PC-3 (cell line): ENCODE measurements at regions not wholly inside any gene's neighbourhood (a gene's known extent, or its start where the extent isn't known, plus 50 kb on each side); places are given as distances from the start of the nearest gene placed in this dataset.

ENCODE experiments used
- ATAC-seq: fragments of 200-7000 bp; cut with Tn5 transposase; 2 replicates; pipeline ENCODE4 v1.9.1; 2020; ENCODE audit warnings: mild to moderate bottlenecking, moderate library complexity
- BruUV-seq: library from RNA; stranded (reverse); fragments of 400-500 nt; replicated peaks from 2 replicates; lab custom pipeline; 2021; lab: Mats Ljungman, UMichigan
- CTCF ChIA-PET: fragments of 300-600 bp; sonication (Branson Sonifier 250); formaldehyde crosslinking; loops from one replicate; lab custom pipeline; 2022; ENCODE audit warnings: antibody characterized with exemption; lab: Charles Lee
- POLR2A ChIA-PET: fragments of 300-600 bp; sonication (Branson Sonifier 250); formaldehyde crosslinking; loops from one replicate; lab custom pipeline; 2022; ENCODE audit warnings: antibody characterized with exemption; ENCODE audit not compliant: unreplicated experiment; lab: Charles Lee
- DNase-seq: peaks from one replicate; pipeline ENCODE4 v3.0.0-alpha.2; 2015
- H2AFZ ChIP-seq: fragments of 300-600 bp; sonication (generic); 2 replicates; pipeline ENCODE4 v1.6.0; 2016; ENCODE audit warnings: antibody characterized with exemption, low read length
- H3F3A ChIP-seq: fragments of 300-600 bp; sonication (generic); one replicate; pipeline ENCODE4 v1.6.0; 2017; ENCODE audit warnings: antibody characterized with exemption, low read length, control low read depth, mild to moderate bottlenecking; ENCODE audit not compliant: unreplicated experiment
- H3K27ac ChIP-seq: fragments of 300-600 bp; sonication (generic); 2 replicates; pipeline ENCODE4 v1.5.1; 2016; ENCODE audit warnings: mild to moderate bottlenecking, low read length
- H3K27me3 ChIP-seq: fragments of 300-600 bp; sonication (generic); 2 replicates; pipeline ENCODE4 v1.6.1; 2016; ENCODE audit warnings: low read length, mixed read lengths
- H3K36me3 ChIP-seq: fragments of 300-600 bp; sonication (generic); 2 replicates; pipeline ENCODE4 v1.6.1; 2016; ENCODE audit warnings: low read depth, mixed run types, low read length, mixed read lengths
- H3K4me1 ChIP-seq: fragments of 300-600 bp; sonication (generic); 2 replicates; pipeline ENCODE4 v1.5.1; 2016; ENCODE audit warnings: low read length; ENCODE audit not compliant: insufficient read depth
- H3K4me2 ChIP-seq: fragments of 300-600 bp; sonication (generic); 2 replicates; pipeline ENCODE4 v1.6.0; 2016; ENCODE audit warnings: low read length
- H3K4me3 ChIP-seq: fragments of 300-600 bp; sonication (generic); 2 replicates; pipeline ENCODE4 v1.5.1; 2016; ENCODE audit warnings: mild to moderate bottlenecking, low read length, mixed read lengths
- H3K79me2 ChIP-seq: fragments of 300-600 bp; sonication (generic); 2 replicates; pipeline ENCODE4 v1.6.1; 2017; ENCODE audit warnings: low read length, mixed read lengths
- H3K9ac ChIP-seq: fragments of 300-600 bp; sonication (generic); 2 replicates; pipeline ENCODE4 v1.6.0; 2016; ENCODE audit warnings: mild to moderate bottlenecking, low read length
- H3K9me2 ChIP-seq: fragments of 300-600 bp; sonication (generic); replicated peaks from 2 replicates; pipeline ENCODE4 v1.6.1; 2016; ENCODE audit warnings: mixed run types, low read length, mixed read lengths
- H3K9me3 ChIP-seq: fragments of 300-600 bp; sonication (generic); 2 replicates; pipeline ENCODE4 v1.6.1; 2016; ENCODE audit warnings: low read length, mixed read lengths
- H4K20me1 ChIP-seq: fragments of 300-600 bp; sonication (generic); 2 replicates; pipeline ENCODE4 v1.6.1; 2016; ENCODE audit warnings: low read length, mixed read lengths
- CTCF ChIP-seq: fragments of 300-600 bp; sonication (generic); conservative IDR thresholded peaks from 2 replicates; pipeline ENCODE4 v1.5.1; 2017; ENCODE audit warnings: antibody characterized with exemption, low read depth, mild to moderate bottlenecking, low read length
- EZH2 ChIP-seq: fragments of 300-600 bp; sonication (generic); IDR thresholded peaks from one replicate; pipeline ENCODE4 v1.6.1; 2017; ENCODE audit warnings: antibody characterized with exemption, mild to moderate bottlenecking, low read length; ENCODE audit not compliant: unreplicated experiment
- EZH2phosphoT487 ChIP-seq: fragments of 300-600 bp; sonication (generic); IDR thresholded peaks from 2 replicates; pipeline ENCODE4 v1.6.1; 2018; ENCODE audit warnings: mild to moderate bottlenecking, antibody characterized with exemption, low read length, borderline replicate concordance
- intact Hi-C: fragments of 100-400 bp; cut with micrococcal nuclease; formaldehyde crosslinking; loops from 2 replicates; pipeline ENCODE4 v1.9.0; 2023

GRCh38 chr3:152176241-152176640 lies 92.5 kb upstream of the MBNL1 start:
- no peak for ATAC-seq
- no peak overlapping the region for H2AFZ ChIP-seq
- TF ChIP-seq EZH2phosphoT487: no peak
- TF ChIP-seq CTCF: no peak
- no peak for TF ChIP-seq EZH2
- 0 out of 2 replicates have a peak overlapping the region, but pooled peaks have one; percentile 6 for H3K9ac ChIP-seq
- ChIA-PET CTCF (interaction anchor here (0.6 kb wide), 1 partner anchor 99 kb away, joined by 4 read pairs; no protein-coding TSS in a partner anchor), POLR2A (interaction anchor here (0.7 kb wide), 1 partner anchor 100 kb away, joined by 3 read pairs; no protein-coding TSS in a partner anchor)
- peaks cover 3% of the 10 kb centered on the region for H3F3A ChIP-seq
- H3K9me3 ChIP-seq: no peaks in the 10 kb centered on the region
- no peak for DNase-seq
- no peaks in the 10 kb centered on the region for H3K27me3 ChIP-seq
- no peaks in the 10 kb centered on the region for H4K20me1 ChIP-seq
- H3K9me2 ChIP-seq: no peaks in the 10 kb centered on the region
- no TSS peak for BruUV-seq
- intact Hi-C loops: loop anchor here (5.0 kb wide), 2 partner anchors 104 to 266 kb away; no protein-coding TSS in a partner anchor
- H3K4me3 ChIP-seq: peak overlapping the region; percentile 43; the same call in 1 of the 2 replicates
- H3K4me1 ChIP-seq: peaks cover 28% of the 10 kb centered on the region
- H3K4me2 ChIP-seq: peak overlapping the region; percentile 75
- H3K36me3 ChIP-seq: no peaks in the 10 kb centered on the region
- H3K79me2 ChIP-seq: no peaks in the 10 kb centered on the region
- peak overlapping the region; percentile 68 for H3K27ac ChIP-seq

GRCh38 chr3:152176998-152177397 lies 91.7 kb upstream of the MBNL1 start:
- H3K27ac ChIP-seq: no peak overlapping the region
- intact Hi-C loops: loop anchor here (5.0 kb wide), 2 partner anchors 105 to 265 kb away; no protein-coding TSS in a partner anchor
- H3K4me3 ChIP-seq: no peak overlapping the region
- H3F3A ChIP-seq: peaks cover 3% of the 10 kb centered on the region
- peaks cover 28% of the 10 kb centered on the region for H3K4me1 ChIP-seq
- no peak overlapping the region; the same call in 1 of the 2 replicates for H3K4me2 ChIP-seq
- ATAC-seq (no peak), DNase-seq (no peak)
- no peaks in the 10 kb centered on the region for H3K9me3 ChIP-seq
- no peaks in the 10 kb centered on the region for H3K9me2 ChIP-seq
- H3K27me3 ChIP-seq: no peaks in the 10 kb centered on the region
- H3K79me2 ChIP-seq: no peaks in the 10 kb centered on the region
- no peak overlapping the region for H3K9ac ChIP-seq
- POLR2A ChIA-PET: no interaction called here
- TF ChIP-seq CTCF (no peak), EZH2phosphoT487 (no peak), EZH2 (no peak)
- H2AFZ ChIP-seq: no peak overlapping the region
- CTCF ChIA-PET: interaction anchor here (0.6 kb wide), 1 partner anchor 100 kb away, joined by 4 read pairs; no protein-coding TSS in a partner anchor
- no peaks in the 10 kb centered on the region for H3K36me3 ChIP-seq
- BruUV-seq: no TSS peak
- H4K20me1 ChIP-seq: no peaks in the 10 kb centered on the region

GRCh38 chr3:152177757-152178156 lies 91.0 kb upstream of the MBNL1 start:
- Histone ChIP-seq H3K36me3 (no peaks in the 10 kb centered on the region), H3F3A (peaks cover 3% of the 10 kb centered on the region), H3K4me1 (peaks cover 28% of the 10 kb centered on the region), H3K9ac (no peak overlapping the region), H4K20me1 (no peaks in the 10 kb centered on the region), H3K79me2 (no peaks in the 10 kb centered on the region), H3K9me2 (no peaks in the 10 kb centered on the region), H3K27me3 (no peaks in the 10 kb centered on the region), H2AFZ (no peak overlapping the region), H3K9me3 (no peaks in the 10 kb centered on the region), H3K4me3 (no peak overlapping the region), H3K4me2 (no peak overlapping the region), H3K27ac (no peak overlapping the region)
- POLR2A ChIA-PET: no interaction called here
- DNase-seq: no peak
- no peak for ATAC-seq
- intact Hi-C loops: loop anchor here (5.0 kb wide), 2 partner anchors 105 to 265 kb away; no protein-coding TSS in a partner anchor
- TF ChIP-seq EZH2 (no peak), CTCF (no peak), EZH2phosphoT487 (no peak)
- no TSS peak for BruUV-seq
- CTCF ChIA-PET: no interaction called here
